GM23248 (cell line): ENCODE measurements at regions not wholly inside any gene's neighbourhood (a gene's known extent, or its start where the extent isn't known, plus 50 kb on each side); places are given as distances from the start of the nearest gene placed in this dataset.

Experiments used
- EZH2 ChIP-seq: fragments of 200-600 bp; sonication (generic); IDR thresholded peaks from 2 replicates; pipeline ENCODE4 v1.6.1; 2018; ENCODE audit warnings: antibody characterized with exemption, mild to moderate bottlenecking; ENCODE audit not compliant: insufficient read depth, poor library complexity, severe bottlenecking
- EZH2phosphoT487 ChIP-seq: fragments of 200-600 bp; sonication (generic); IDR thresholded peaks from 2 replicates; pipeline ENCODE4 v1.6.1; 2018; ENCODE audit warnings: antibody characterized with exemption, moderate library complexity, mild to moderate bottlenecking, low read depth; ENCODE audit not compliant: insufficient read depth

GRCh38 chrY:17166881-17167280, 713.1 kb downstream of the CDY2B start:
- TF ChIP-seq EZH2phosphoT487 (no peak), EZH2 (no peak)
